Parathyroid adenoma (tissue), 2 donors: ENCODE measurements at regions not wholly inside any gene's neighbourhood (a gene's known extent, or its start where the extent isn't known, plus 50 kb on each side); places are given as distances from the start of the nearest gene placed in this dataset.

ENCODE experiments used
- H2AFZ ChIP-seq: fragments of 300-600 bp; sonication (generic); one replicate; pipeline ENCODE4 v1.7.0; 2017; ENCODE audit warnings: antibody characterized with exemption, mild to moderate bottlenecking
- H3K27ac ChIP-seq: fragments of 300-600 bp; sonication (generic); one replicate; pipeline ENCODE4 v1.7.0; 2017
- H3K27me3 ChIP-seq: fragments of 300-600 bp; sonication (generic); one replicate; pipeline ENCODE4 v1.7.0; 2017; ENCODE audit warnings: low read length; ENCODE audit not compliant: control insufficient read depth, insufficient read depth
- H3K36me3 ChIP-seq: fragments of 300-600 bp; sonication (generic); one replicate; pipeline ENCODE4 v1.7.0; 2017; ENCODE audit warnings: low read length; ENCODE audit not compliant: control insufficient read depth, insufficient read depth
- H3K4me1 ChIP-seq: fragments of 300-600 bp; sonication (generic); one replicate; pipeline ENCODE4 v1.7.0; 2017; ENCODE audit warnings: control low read depth
- H3K4me2 ChIP-seq: fragments of 300-600 bp; sonication (generic); one replicate; pipeline ENCODE4 v1.7.0; 2017; ENCODE audit warnings: low read length
- H3K4me3 ChIP-seq: fragments of 300-600 bp; sonication (generic); one replicate; pipeline ENCODE4 v1.7.0; 2017; ENCODE audit warnings: low read depth, low read length
- H3K79me2 ChIP-seq: fragments of 300-600 bp; sonication (generic); one replicate; pipeline ENCODE4 v1.7.0; 2017; ENCODE audit warnings: control low read depth
- H3K9ac ChIP-seq: fragments of 300-600 bp; sonication (generic); one replicate; pipeline ENCODE4 v1.7.0; 2017; ENCODE audit warnings: mild to moderate bottlenecking
- H3K9me3 ChIP-seq: fragments of 300-600 bp; sonication (generic); one replicate; pipeline ENCODE4 v1.7.0; 2017; ENCODE audit warnings: low read length; ENCODE audit not compliant: control insufficient read depth
- TF ChIP-seq, protein P1 (sequence below): fragments of 300-600 bp; sonication (generic); IDR thresholded peaks from one replicate; pipeline ENCODE4 v1.7.0; 2017; ENCODE audit warnings: antibody characterized with exemption, mild to moderate bottlenecking
- donor health status: primary hyperparathyroidism.

DNA sequence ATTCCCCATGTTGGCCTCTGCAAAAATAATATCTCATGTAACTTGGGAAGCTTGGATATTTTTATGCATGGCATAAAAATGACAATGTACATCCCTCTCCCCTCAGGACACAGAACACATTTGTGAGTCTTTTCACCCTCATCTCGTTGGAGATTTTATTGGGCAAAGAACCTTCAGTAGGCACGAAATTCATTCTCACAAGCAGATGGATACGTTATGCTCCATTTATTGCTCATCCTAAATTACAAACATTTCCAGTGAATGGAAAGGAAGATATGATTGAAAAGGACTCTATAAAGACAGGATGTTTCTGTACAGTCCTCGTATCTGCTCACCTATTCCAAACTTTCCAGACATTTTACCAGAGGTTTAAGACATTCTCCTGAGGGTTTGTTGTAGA, 1175.8 kb downstream of the UQCRFS1 start:
- no peaks in the 10 kb centered on the region for H3K4me1 ChIP-seq
- no peak overlapping the region for H2AFZ ChIP-seq
- H3K9ac ChIP-seq: no peak overlapping the region
- no peak overlapping the region for H3K27ac ChIP-seq
- H3K9me3 ChIP-seq: no peaks in the 10 kb centered on the region
- TF ChIP-seq, protein P1, sequence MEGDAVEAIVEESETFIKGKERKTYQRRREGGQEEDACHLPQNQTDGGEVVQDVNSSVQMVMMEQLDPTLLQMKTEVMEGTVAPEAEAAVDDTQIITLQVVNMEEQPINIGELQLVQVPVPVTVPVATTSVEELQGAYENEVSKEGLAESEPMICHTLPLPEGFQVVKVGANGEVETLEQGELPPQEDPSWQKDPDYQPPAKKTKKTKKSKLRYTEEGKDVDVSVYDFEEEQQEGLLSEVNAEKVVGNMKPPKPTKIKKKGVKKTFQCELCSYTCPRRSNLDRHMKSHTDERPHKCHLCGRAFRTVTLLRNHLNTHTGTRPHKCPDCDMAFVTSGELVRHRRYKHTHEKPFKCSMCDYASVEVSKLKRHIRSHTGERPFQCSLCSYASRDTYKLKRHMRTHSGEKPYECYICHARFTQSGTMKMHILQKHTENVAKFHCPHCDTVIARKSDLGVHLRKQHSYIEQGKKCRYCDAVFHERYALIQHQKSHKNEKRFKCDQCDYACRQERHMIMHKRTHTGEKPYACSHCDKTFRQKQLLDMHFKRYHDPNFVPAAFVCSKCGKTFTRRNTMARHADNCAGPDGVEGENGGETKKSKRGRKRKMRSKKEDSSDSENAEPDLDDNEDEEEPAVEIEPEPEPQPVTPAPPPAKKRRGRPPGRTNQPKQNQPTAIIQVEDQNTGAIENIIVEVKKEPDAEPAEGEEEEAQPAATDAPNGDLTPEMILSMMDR: no peak
- H3K36me3 ChIP-seq: no peaks in the 10 kb centered on the region
- H3K4me3 ChIP-seq: no peak overlapping the region
- no peaks in the 10 kb centered on the region for H3K27me3 ChIP-seq
- no peaks in the 10 kb centered on the region for H3K79me2 ChIP-seq
- no peak overlapping the region for H3K4me2 ChIP-seq

DNA sequence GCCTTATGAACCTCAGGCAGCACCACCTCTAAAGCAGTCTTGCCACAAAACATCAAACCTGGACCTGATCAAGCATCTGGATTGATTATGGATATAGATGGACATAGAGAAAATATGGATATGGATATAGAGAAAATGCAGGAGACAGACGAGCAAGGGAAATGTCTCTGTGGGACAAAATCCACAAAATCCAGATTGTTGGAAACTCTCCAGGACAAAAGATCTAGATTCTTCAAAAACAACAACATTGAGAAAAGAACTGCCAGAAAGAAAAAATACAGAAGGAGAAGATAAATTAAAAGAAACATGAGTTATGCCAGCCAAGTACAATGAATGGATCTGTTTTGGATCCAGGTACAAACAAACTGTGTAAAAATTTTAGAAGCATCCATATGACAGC, 1176.5 kb downstream of the UQCRFS1 start:
- no peaks in the 10 kb centered on the region for H3K9me3 ChIP-seq
- H3K36me3 ChIP-seq: no peaks in the 10 kb centered on the region
- no peak overlapping the region for H2AFZ ChIP-seq
- no peaks in the 10 kb centered on the region for H3K4me1 ChIP-seq
- H3K9ac ChIP-seq: no peak overlapping the region
- no peak overlapping the region for H3K4me2 ChIP-seq
- no peaks in the 10 kb centered on the region for H3K27me3 ChIP-seq
- no peak overlapping the region for H3K27ac ChIP-seq
- no peaks in the 10 kb centered on the region for H3K79me2 ChIP-seq
- TF ChIP-seq, protein P1: no peak
- no peak overlapping the region for H3K4me3 ChIP-seq

DNA sequence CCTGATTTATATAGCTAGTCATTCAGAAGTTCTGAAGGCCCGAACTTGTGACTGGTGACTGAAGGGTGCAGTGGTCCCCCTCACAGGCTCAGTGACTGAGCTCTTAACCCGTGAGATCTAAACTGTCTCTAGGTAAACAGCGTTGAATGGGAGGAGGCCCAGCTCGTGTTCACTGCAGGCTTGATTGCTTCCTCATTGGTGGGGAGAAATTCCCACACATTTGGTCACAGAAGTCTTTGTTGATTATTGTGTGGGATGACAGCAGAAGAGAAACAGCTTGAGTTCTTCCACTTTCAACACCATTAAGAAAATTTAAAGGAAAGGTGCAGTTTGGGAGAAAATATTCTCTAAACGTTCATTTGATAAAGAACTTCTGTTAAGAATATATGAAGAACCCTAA, 1178.0 kb downstream of the UQCRFS1 start:
- H3K4me3 ChIP-seq: no peak overlapping the region
- TF ChIP-seq, protein P1: no peak
- H3K9ac ChIP-seq: no peak overlapping the region
- H3K27me3 ChIP-seq: no peaks in the 10 kb centered on the region
- no peak overlapping the region for H3K4me2 ChIP-seq
- no peak overlapping the region for H3K27ac ChIP-seq
- no peak overlapping the region for H2AFZ ChIP-seq
- no peaks in the 10 kb centered on the region for H3K4me1 ChIP-seq
- H3K9me3 ChIP-seq: no peaks in the 10 kb centered on the region
- H3K36me3 ChIP-seq: no peaks in the 10 kb centered on the region
- no peaks in the 10 kb centered on the region for H3K79me2 ChIP-seq

DNA sequence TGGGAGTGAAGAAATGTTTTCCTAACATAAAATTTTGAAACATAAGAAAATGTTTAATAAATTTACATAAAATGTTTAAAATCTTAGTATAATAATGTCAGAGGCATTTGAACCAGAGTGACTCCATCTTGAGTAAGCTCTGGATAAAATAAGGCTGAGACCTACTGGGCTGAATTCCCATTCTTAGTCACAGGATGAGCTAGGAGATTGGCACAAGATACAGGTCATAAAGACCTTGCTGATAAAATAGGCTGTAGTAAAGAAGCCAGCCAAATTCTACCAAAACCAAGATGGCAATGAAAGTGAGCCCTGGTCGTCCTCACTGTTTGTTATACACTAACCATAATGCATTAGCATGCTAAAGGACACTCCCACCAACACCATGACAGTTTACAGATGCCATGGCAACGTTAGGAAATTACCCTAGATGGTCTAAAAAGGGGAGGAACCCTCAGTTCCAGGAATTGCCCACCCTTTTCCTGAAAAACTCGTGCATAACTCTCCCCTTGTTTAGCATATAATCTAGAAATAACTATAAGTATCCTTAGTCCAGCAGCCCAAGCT, 1184.0 kb downstream of the UQCRFS1 start:
- Histone ChIP-seq H3K79me2 (no peaks in the 10 kb centered on the region), H3K9me3 (no peaks in the 10 kb centered on the region), H2AFZ (no peak overlapping the region), H3K27me3 (no peaks in the 10 kb centered on the region), H3K27ac (no peak overlapping the region), H3K4me2 (no peak overlapping the region), H3K36me3 (no peaks in the 10 kb centered on the region), H3K4me1 (no peaks in the 10 kb centered on the region), H3K9ac (no peak overlapping the region), H3K4me3 (no peak overlapping the region)
- TF ChIP-seq, protein P1: no peak

DNA sequence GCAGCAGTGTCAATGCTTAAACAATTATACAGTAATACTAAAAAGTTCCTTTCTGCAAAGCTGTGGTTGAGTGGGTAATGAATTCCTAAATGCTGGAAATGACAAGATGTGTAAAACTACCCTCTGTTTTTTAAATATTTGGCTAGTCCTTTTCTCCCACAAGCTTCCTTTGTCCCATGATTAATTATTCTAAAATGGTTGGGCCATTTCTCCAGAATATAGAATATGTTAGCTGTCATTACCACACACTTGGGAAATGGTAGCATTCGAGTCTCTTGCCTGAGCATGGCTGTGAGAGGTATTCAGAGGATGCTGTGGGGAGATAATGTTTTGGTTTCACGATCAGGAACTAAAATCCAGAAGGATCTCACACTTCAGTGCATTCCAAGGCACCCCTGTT, 1185.8 kb downstream of the UQCRFS1 start:
- Histone ChIP-seq H3K9me3 (no peaks in the 10 kb centered on the region), H3K4me2 (no peak overlapping the region), H3K4me1 (no peaks in the 10 kb centered on the region), H3K27ac (no peak overlapping the region), H3K9ac (no peak overlapping the region), H3K36me3 (no peaks in the 10 kb centered on the region), H2AFZ (no peak overlapping the region), H3K4me3 (no peak overlapping the region), H3K27me3 (no peaks in the 10 kb centered on the region), H3K79me2 (no peaks in the 10 kb centered on the region)
- TF ChIP-seq, protein P1: no peak
